Inferior parietal cortex (tissue), 1 donor: ENCODE measurements at regions not wholly inside any gene's neighbourhood (a gene's known extent, or its start where the extent isn't known, plus 50 kb on each side); places are given as distances from the start of the nearest gene placed in this dataset.
A peak's percentile ranks its signal among the peaks of the same experiment; 100 is the strongest.
"Not testable (repeated sequence)": the region's sequence is repeated elsewhere in the genome, so short reads cannot be mapped to it uniquely, and the experiment has no call there.

Source experiments
- DNase-seq: peaks from one replicate; pipeline ENCODE4 v3.0.0-alpha.2; 2016; ENCODE audit errors: extremely low spot score

DNA sequence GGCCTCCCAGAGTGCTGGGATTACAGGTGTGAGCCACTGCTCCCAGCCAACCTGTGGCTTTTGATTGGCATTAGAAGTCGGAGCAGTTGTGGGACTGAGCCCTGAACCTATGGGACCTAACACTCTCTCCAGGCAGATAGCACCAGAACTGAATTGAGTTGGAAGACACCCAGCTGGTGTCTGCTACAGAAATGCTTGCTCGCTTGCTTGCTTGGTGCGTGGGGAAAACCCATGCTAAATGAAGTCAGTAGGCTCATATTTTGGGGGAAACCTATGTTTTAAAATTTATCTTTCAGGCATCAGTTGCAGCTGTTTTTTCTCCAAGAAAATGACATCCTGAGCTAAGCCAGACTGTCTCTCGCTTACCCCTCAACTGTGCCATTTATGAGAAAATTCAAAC is 158.5 kb upstream of the RFC3 start:
- DNase-seq: no peak

- no peak for DNase-seq
Measured at GRCh38 chr13:33659894-33660293, 158.1 kb upstream of the RFC3 start.

- no peak for DNase-seq
Measured at GRCh38 chr13:33662392-33662791, 155.6 kb upstream of the RFC3 start.

- DNase-seq: no peak
Measured at GRCh38 chr13:33665626-33666175, 152.2 kb upstream of the RFC3 start.

DNA sequence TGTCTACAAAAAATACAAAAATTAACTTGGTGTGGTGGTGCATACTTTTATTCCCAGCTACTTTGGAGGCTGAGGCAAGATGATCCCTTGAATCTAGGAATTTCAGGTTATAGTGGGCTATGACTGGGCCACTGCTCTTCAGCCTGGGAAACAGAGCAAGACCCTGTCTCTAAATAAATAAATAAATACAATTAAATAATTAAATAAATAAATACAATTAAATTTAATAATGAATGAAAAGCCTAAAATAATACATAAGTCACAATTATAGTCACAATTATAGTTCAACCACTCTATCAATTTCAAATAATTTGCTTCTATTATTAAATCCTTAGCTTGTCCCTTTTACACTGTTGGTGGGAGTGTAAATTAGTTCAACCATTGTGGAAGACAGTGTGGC is 146.4 kb upstream of the RFC3 start:
- DNase-seq: no peak

GRCh38 chr13:33672022-33672421 is 145.9 kb upstream of the RFC3 start:
- DNase-seq: not testable (repeated sequence)

- DNase-seq: peak; percentile 36
Measured at GRCh38 chr13:33676045-33676989, 141.6 kb upstream of the RFC3 start.

- no peak for DNase-seq
Measured at GRCh38 chr13:33677215-33677614, 140.7 kb upstream of the RFC3 start.

GRCh38 chr13:33678084-33678483 is 139.9 kb upstream of the RFC3 start:
- no peak for DNase-seq

DNA sequence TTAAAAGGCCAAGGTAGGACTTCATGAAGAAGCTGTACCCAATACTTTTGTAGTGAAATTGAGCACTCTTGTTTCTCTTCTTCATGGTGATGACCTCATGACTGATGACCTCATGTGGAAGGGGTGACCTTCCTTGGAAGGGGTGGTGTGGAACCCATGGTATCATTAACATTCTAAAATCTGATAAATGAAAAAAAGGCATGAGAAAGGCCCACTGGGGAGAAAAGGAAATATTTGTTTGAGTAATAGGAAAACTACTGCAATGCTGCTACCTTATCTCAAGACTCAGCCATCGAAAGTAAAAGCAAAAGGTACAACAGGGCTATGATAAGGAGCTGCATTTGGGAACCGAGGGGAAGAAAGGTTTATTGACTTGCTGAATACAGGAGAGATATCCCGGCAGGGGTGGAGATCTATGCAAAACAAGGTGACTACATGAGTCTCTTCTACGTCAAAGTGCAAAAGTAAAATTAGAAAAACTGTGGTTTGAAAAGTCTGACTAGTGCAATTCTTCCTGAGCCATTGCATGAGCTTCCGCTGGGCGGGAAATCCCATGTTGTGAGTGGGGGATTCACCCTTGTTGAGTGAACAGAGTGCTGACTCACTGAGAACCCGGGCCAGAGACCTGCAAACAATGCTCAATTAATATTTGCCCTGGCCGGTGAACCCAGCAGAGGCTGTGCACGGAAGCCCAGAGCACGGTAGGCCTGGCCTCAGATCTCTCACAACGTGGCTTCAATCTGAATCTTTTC is 138.9 kb upstream of the RFC3 start:
- peak; percentile 30 for DNase-seq

GRCh38 chr13:33679658-33680012 is 138.3 kb upstream of the RFC3 start:
- DNase-seq: no peak

- no peak for DNase-seq
Measured at GRCh38 chr13:33682020-33682564, 135.9 kb upstream of the RFC3 start.

- DNase-seq: not testable (repeated sequence)
Measured at GRCh38 chr13:33682646-33683045, 135.3 kb upstream of the RFC3 start.

- no peak for DNase-seq
Measured at GRCh38 chr13:33683376-33683775, 134.6 kb upstream of the RFC3 start.

DNA sequence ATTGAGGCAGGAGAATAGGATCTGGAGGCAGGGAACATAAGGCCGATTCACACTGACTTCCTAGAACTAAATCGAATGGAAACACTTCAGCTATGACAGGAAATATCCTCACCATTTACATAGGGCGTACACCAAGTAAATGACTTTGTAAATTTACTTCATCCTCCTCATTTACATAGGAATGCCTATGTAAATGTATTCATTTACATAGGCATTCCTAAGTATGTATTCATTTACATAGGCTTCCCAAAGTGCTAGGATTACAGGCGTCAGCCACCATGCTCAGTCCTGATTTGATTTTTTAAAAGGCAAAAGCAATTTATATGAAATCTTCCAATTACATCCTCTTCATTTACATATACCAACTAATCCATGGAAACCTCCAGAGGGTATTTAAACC is 133.1 kb upstream of the RFC3 start:
- DNase-seq: no peak

- no peak for DNase-seq
Measured at GRCh38 chr13:33686772-33687480, 131.0 kb upstream of the RFC3 start.

GRCh38 chr13:33690354-33690753 is 127.6 kb upstream of the RFC3 start:
- DNase-seq: no peak

GRCh38 chr13:33691980-33692379 is 126.0 kb upstream of the RFC3 start:
- no peak for DNase-seq

GRCh38 chr13:33692531-33692930 is 125.4 kb upstream of the RFC3 start:
- DNase-seq: no peak

DNA sequence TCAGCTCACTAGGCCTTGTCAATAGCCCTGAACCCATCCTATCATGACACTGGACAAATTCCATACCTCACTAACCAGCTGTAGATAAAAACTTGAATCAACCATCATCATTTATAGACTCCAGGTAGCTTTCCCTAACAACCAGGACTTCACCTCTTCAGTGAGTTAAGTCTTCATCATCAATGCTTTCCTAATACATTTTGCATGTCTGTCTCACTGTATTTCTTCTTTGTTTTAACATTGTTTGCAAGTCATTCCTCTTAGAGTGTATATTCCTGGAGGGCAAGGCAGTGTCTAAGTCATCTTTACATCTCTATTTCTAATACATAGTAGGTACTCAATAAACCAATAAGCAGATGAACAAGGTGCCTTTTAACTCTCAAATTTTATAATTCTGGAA is 123.4 kb upstream of the RFC3 start:
- DNase-seq: no peak

GRCh38 chr13:33696530-33696929 is 121.4 kb upstream of the RFC3 start:
- no peak for DNase-seq

DNA sequence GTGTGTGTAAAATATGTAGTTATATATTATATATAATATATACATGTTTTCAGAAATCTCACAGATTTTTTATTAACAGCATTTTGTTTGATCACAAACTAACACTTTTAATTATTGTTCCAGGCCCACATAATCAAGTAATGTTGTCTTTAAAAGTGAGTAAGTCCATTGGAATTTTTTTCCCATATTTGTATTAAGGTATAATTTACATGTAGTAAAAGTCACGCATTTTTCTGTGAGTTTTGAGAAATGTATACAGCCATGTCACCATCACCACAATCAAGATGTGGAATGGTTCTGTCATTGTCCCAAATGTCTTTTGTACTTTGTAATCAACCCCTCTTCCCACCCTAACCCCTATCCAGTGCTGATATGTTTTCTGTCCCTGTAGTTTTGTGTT is 120.0 kb upstream of the RFC3 start:
- DNase-seq: no peak
